ENCODE measurements at regions not wholly inside any gene's neighbourhood (a gene's known extent, or its start where the extent isn't known, plus 50 kb on each side); places are given as distances from the start of the nearest gene placed in this dataset.
"Not testable (repeated sequence)": the region's sequence is repeated elsewhere in the genome, so short reads cannot be mapped to it uniquely, and the experiment has no call there.

DNA sequence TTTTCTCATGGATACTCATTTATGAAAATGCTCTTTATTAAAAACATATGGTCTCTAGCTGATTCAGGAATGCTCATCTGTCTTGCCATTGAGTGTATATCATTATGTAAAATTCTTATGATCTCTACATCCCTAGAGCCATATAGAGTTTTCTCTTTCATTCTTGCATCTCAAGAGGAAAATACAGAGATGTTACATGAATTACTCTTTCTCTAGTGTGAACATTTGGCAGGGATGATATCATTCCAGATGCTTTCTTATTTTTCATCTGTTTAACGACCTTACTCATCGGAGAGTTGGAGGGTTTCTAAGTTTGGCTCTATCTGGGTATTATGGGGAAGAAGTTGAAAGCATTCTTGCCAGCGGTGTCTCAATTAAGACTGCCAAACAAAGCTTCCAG, 202.9 kb upstream of the SLC7A11 start:
- no peak for DNase-seq (ENCODE audit: low read depth in 2 of 2)

DNA sequence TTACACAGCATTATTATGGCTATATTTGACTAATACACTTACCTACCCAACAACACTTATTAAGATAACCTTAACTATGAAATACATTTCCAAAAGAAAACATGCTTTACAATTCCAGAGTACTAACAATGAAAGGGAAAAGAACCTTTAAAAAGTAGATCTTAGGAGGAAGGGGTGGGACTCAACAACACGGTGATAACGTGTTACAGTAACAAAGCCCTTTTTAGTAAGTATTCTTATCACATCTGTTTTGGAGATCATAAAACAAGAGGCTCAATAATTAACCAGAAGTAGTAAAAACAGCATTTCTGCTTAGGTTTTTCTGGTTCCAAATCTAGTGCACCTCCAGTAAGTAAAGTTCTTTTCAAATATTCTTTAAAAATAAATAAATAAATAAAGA, 202.1 kb upstream of the SLC7A11 start:
- no peak for DNase-seq (ENCODE audit: low read depth in 2 of 2)

DNA sequence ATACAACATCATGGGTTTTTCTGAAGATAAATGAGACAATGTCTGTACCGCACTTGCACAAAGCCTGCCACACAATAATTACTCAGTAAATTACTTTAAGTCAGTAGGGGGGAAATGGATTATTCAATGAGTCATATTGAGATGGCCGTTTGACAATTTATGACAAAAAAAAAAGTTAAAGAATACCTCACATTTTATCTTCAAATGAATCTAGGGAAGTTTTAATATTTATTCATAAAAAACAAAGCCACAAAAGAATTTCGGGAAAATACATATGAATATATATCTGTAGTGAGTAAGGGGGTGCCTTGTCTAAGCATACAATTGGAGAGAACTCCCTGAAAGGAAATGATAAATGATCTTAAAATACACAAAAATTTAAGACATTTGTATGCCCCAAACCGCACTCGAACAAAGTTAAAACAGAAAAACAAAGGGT, 197.0 kb upstream of the SLC7A11 start:
- no peak for DNase-seq (ENCODE audit: low read depth in 2 of 2)

DNA sequence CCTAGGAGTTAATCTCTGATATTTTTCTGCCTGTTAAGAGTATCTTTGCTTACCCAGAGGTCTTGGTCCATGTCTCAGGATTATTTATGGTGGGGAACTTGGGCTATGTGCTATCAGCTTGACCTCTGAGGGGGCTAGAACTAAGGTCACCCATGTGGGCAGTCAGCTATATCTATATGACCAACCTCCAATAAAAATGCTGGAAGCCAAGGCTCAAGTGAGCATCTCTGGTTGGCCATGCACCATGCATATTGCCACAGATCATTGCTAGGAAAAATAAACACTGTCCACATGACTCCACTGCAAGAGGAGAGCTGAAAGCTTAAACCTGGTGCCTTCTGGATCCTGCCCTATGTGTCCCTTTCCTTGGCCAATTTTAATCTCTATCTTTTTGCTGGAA, 196.5 kb upstream of the SLC7A11 start:
- no peak for DNase-seq (ENCODE audit: low read depth in 2 of 2)

DNA sequence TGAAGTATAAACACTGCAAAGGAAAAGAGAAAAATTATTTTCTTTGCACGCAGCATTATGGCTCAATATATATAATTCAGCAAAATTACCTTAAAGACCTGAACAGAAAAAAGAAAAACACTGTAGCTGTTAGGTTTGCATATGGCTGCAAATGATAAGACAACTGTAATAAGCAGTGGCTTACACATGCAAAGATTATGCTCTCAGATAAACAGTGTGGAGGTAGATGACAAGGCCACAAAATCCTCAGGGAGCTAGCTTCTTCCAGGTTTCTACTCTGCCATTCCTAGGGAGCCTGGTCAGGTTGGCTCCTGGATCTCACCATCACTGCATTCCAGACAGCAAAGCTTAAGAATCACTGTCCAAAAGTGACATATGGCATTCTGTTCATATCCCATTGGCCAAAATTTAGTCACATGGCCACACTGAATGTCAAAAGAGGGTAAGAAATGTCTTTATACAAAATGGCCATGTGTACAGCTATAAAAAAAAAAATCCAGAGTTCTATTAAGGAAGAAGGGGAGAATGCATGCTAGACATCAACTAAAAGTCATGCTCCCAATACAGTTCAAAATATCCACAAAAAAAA, 195.2 kb upstream of the SLC7A11 start:
- no peak for DNase-seq (ENCODE audit: low read depth in 2 of 2)

DNA sequence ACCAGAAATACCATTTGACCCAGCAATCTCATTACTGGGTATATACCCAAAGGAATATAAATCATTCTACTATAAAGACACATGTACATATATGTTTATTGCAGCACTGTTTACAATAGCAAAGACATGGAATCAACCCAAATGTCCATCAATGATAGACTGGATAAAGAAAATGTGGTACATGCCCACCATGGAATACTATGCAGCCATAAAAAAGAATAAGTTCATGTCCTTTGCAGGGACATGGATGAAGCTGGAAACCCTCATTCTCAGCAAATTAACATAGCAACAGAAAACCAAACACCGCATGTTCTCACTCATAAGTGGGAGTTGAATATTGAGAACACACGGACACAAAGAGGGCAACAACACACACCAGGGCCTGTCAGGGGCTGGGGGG, 193.6 kb upstream of the SLC7A11 start:
- not testable (repeated sequence) for DNase-seq (ENCODE audit: low read depth in 2 of 2)

DNA sequence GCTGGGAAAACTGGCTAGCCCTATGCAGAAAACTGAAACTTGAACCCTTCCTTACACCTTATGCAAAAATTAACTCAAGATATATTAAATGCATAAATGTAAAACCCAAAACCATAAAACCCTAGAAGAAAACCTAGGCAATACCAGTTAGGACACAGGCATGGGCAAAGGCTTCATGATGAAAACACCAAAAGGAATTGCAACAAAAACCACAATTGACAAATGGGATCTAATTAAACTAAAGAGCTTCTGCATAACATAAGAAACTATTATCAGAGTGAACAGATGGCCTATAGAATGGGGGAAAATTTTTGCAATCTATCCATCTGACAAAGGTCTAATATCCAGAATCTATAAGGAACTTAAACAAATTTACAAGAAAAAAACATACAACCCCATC, 192.9 kb upstream of the SLC7A11 start:
- DNase-seq (ENCODE audit: low read depth in 2 of 2): not testable (repeated sequence)

DNA sequence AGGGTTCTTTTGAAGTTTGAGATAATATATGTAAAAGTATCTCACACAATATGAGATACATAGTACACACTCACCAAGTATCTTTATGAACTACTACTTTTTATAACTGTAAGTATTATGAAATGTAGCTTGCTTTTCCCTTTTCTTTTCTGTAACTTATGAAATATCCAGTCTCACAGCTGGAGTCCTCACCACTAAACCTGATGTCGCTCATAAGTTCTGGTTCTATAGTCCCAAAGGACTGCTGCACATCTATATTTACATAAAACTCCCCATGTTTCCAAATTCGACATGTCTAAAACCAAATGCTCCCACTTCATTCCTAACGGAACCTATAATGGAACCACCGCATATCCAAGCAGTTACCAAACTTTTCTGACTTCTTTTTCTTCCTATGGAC, 186.5 kb upstream of the SLC7A11 start:
- no peak for DNase-seq (ENCODE audit: low read depth in 2 of 2)

DNA sequence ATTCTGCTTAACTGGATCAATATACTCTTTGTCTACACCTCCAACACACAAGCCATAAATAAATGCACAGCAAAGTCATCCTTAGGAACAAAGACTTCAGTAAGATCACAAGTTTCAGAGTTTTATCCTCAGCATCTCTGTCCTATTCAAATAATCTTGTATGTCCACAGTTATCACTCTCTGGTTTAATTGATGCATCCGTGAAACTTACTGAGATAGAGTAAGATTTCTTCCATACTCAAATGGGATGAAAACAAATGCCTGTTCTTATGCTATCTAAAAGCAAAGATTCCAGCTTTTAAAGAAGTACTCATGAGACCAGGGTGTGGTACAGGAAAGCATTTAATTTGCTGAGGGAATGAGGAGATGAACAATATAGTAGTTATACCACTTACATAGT, 184.6 kb upstream of the SLC7A11 start:
- no peak for DNase-seq (ENCODE audit: low read depth in 2 of 2)

DNA sequence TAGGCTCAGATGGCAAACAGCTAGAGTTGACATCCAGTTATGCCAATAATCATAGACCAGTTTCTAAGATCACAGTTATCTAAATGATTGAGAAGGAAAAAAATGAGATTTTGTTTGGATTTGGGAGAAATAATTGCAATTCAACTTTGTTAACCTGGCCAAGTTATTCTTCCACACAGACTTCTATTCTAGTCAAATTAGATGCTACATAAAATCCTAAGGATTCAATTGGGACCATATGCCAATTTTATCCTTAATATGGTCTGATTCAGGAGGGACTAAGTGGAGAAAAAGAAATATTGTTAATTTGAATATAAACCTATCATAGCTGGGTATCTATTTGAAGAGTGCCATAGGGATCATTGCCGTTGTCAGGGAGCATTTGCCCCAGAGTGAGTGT, 178.3 kb upstream of the SLC7A11 start:
- DNase-seq (ENCODE audit: low read depth in 2 of 2): no peak

DNA sequence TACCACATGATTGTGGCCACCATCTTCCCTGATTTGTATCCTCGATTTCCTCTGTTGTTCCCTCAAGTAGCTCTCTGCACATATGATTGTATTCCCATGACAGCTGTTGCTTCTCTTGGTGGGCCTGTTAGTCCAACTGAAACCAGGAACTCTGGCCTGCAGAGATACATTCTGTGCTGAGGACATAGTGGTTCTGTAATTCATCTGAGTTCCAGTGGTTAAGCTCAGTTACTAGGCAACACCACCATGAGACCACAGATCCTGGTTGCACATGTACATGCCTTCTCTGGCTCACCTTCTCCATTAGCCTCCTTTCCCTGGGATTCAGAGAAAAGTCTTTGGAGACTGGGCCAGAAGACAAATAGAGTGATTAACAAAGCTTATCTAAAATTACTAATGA, 172.1 kb upstream of the SLC7A11 start:
- no peak for DNase-seq (ENCODE audit: low read depth in 2 of 2)

DNA sequence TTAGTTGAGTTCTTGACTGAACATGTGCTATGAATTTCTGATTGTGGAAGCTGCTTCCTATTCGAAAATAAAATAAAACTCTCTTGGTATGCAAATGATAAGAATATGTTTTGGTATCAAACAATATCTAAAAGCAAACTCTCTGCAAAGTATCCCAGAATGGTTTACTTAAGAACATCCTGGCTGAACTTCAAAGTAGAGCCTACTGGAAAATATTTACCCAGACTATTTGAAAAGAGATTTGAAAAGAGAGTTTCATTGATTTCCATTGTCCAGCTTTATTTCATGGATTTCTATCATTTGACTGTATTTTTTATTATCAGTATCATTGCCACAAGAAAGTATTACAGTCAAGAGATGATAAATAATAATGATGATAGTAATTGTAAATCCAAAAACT, 171.1 kb upstream of the SLC7A11 start:
- no peak for DNase-seq (ENCODE audit: low read depth in 2 of 2)

DNA sequence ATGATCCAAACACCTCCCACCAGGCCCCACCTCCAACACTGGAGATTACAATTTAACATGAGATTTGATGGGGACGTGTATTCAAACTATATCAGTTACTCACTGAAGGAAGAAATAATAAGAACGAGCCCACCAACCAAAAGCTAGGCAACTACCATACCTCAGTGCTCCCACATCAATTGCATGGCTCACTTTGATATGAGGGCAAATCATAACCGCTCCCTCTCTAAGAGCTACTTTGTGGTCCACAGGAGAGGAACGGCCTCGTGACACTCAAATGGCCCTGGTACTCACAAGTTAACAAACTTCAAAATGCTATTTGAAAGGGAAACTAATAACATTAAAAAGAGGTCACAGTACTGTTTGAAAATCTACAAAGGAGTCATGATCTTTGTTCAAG, 170.7 kb upstream of the SLC7A11 start:
- no peak for DNase-seq (ENCODE audit: low read depth in 2 of 2)

DNA sequence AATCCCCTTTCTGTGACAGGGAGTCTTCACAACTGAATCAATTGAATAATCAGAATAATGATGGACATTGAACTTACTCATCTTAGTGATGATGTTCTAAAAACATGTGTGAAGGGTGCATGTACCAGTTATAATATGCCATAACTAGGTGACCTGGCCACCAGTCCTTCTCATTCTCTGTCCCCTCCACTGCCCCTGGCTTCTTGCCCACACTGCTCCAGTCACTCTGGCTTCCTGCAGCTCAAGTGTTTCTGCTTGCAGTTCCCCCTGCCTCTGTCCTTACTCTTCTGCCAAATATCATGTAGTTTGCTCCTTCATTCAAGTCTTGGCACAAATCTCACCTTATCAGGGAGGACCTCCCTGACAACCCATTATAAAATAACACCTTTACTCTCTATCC, 168.1 kb upstream of the SLC7A11 start:
- DNase-seq (ENCODE audit: low read depth in 2 of 2): no peak

DNA sequence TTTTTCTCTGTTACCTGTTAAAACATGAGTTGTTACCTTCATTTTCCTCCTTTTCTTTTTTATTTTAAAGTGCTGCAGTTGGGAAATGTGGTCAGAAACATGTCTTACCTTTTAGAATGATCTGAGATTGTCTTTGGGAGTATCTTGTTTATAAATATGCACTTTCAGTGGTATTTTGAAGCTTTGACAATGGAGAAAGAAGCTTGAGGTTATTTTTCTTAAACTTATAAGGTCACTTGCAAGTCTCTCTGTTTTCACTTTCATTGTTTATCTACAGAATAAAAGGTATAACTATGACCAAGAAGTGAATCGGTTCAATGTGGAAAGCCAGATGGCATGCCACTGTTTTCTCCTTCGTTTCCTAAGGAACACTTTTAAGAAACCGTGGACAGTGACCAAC, 167.5 kb upstream of the SLC7A11 start:
- no peak for DNase-seq (ENCODE audit: low read depth in 2 of 2)

DNA sequence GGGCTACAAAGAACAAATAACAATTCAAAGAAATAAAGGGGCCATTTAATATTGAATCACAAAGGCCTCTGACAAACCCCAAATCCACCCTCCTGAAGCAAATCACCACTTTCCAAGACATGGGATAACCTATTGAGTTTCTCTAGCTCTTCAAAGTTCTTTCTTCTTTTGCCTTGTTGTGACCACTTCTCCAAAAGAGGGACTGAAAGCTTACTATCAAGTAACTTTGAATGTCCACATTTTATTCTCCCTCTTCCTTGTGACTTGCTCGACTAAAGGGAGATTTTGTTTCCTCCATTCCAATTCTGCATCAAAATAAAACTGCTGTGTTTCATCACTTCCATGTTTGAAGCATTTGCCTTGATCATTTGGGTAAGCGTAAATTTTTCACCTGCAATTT, 166.6 kb upstream of the SLC7A11 start:
- no peak for DNase-seq (ENCODE audit: low read depth in 2 of 2)

DNA sequence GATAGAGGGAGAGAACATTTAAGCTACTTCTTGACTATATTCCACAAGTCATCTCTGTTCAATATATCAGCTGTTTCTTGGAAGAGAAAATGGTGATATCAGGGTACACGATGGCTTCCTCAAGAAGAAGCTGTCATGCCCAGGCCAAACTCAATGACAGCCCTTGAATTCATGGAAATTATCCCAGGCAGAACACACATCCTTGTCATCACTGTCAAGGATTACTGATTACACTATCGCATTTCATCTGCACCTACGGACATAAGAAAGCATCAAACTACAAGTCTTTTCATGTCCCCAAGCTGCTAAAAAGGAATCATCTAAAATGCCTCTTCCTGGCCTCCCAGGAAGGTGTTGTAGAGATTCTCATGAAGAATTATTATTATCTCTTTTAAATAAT, 165.2 kb upstream of the SLC7A11 start:
- DNase-seq (ENCODE audit: low read depth in 2 of 2): no peak

DNA sequence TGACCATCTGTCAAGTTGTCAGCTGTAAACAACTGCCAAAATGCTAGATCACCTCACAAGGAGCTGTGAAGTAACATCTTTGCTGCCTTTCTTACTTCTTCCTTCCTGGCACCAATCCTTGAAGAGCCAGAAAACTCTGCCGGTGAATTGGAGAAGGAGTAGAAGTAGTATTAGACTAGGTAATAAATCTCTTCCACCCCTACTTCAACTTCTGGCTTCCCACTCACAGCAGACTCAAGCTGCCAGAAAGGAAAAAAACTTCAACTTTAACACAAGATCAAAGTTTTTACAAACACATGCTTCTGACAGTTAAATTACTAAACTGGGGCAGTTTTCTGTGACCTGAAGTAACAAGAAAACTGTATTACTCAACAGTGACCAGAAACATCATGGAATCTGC, 164.7 kb upstream of the SLC7A11 start:
- no peak for DNase-seq (ENCODE audit: low read depth in 2 of 2)

DNA sequence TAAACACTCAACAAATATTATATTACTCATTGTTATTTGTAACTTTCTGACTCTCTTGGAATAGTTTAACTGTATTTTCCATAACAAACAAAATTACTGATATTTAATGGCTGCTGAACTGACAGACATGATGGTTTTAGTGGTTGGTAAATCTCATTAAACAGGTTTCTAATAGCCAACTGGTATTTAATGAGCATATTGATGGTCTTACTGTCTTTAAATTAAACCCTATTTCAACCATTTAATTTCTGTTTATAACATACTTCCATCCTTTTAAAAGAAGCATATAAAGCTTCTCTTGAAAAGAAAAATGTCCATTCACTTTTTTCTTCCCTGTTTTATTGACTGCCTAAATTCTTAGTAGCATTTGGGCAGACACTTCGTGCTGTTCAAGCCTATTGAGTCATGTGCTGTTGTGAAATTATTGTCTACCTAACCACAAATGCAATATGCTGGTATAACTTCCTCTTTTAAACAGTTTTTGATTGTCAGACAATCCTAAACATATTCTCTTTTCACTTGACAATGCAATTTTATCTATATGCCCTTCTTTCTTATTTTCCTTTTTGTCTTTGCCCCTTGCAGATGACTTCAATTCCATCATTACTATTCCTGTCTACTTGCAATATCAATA, 163.9 kb upstream of the SLC7A11 start:
- no peak for DNase-seq (ENCODE audit: low read depth in 2 of 2)

DNA sequence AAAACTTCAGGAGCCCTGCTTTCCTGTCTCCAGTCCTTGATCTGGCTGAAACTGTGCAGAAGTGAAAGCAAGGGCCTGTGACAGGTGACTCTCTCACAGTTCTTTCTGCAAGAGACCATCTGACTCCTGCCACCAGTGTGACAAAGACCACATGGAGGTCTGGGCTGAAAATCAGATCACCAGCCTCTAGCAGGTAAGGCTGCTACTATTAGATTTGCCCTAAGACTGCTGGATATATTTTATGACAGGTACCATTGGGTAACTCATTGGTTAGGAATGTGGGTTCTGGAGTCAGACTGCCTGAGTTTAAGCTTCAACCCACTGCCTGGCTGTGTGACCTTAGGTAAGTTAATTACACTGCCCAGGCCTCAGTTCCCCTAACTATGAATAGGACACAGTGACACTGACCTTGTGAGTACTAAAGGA, 163.3 kb upstream of the SLC7A11 start:
- DNase-seq (ENCODE audit: low read depth in 2 of 2): no peak

DNA sequence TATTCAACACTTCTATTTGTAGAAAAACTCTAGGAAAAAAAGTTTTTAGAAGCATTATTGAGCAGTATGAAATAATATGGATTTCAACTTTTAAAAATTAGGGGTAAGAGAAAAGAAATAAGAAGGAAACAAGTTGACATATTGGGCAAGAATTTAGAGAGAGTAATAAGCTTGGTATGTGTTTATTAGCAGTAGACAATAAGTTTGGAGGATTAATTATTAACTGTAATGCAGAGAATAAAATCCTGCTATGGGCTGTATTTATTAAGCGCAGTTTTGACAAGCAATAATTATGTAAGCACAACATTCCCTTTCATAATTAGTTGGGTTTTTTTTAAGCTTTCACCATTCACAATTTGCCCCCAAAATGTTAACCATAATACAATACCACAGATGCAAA, 162.7 kb upstream of the SLC7A11 start:
- DNase-seq (ENCODE audit: low read depth in 2 of 2): no peak

DNA sequence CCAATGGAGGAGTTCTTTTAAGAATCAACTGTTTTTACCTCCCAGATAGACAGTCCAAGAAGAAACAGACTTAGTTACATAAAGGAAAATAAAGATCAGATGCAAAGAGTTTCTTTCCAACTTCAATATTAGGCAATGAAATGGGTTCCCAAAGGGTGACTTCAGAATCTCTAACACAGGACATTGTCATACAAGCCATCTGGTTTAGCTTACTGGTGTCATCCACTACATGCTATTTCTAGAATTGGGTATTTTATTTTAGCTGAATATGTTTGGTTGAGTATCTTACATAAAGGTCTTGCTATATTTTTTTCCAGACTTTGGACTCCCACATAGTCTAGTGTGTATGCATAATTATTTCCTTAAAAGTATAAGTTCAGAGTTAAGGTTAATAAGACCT, 162.1 kb upstream of the SLC7A11 start:
- no peak for DNase-seq (ENCODE audit: low read depth in 2 of 2)

DNA sequence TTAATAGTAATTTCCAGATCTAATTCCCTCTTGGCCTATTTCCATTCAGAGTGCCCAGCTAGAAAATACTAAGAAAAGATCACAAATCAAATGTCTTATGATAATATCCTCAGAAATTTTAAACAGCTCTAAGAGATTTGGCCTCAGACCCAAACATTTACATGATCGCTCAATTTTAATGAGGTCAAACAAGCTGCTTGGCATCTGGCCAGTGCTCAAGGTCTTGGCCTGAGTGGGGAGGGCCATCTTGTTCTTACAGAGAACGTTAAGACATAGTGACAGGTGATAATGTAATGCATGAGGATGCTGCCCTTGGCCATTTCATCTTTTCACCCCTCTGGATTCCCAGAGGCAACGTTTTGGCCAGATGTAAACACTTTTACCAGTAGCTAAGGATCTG, 159.2 kb upstream of the SLC7A11 start:
- DNase-seq (ENCODE audit: low read depth in 2 of 2): no peak

DNA sequence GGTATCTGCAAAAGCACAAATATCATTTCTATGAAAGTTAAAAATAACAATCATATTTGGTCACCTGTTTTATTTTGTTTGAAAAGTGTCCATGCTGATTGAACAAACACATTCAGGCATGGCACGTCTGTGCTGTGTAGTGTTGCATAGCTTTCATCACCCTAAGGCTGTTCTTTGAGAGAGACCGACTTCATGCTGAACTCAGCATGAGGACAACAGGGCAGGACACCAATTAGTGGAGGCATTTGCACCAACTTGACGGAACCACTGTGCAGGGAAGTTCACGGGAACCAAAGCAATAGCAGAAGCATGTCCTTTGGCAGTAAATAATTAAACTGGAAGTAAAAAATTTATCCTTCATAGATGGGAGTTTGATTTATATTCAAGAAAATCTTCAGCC, 158.4 kb upstream of the SLC7A11 start:
- DNase-seq (ENCODE audit: low read depth in 2 of 2): no peak

Measured in stimulated activated CD4-positive, alpha-beta T cell treated with anti-CD3 and anti-CD28 coated beads, Interleukin-1b, Interleukin-23, amount 100 ng/mL, for 1 hour (primary cell).